Parathyroid adenoma (tissue), 2 donors: ENCODE measurements at regions not wholly inside any gene's neighbourhood (a gene's known extent, or its start where the extent isn't known, plus 50 kb on each side); places are given as distances from the start of the nearest gene placed in this dataset.

ENCODE experiments used
- H2AFZ ChIP-seq: fragments of 300-600 bp; sonication (generic); one replicate; pipeline ENCODE4 v1.7.0; 2017; ENCODE audit warnings: antibody characterized with exemption, mild to moderate bottlenecking
- H3K27ac ChIP-seq: fragments of 300-600 bp; sonication (generic); one replicate; pipeline ENCODE4 v1.7.0; 2017
- H3K27me3 ChIP-seq: fragments of 300-600 bp; sonication (generic); one replicate; pipeline ENCODE4 v1.7.0; 2017; ENCODE audit warnings: low read length; ENCODE audit not compliant: control insufficient read depth, insufficient read depth
- H3K36me3 ChIP-seq: fragments of 300-600 bp; sonication (generic); one replicate; pipeline ENCODE4 v1.7.0; 2017; ENCODE audit warnings: low read length; ENCODE audit not compliant: control insufficient read depth, insufficient read depth
- H3K4me1 ChIP-seq: fragments of 300-600 bp; sonication (generic); one replicate; pipeline ENCODE4 v1.7.0; 2017; ENCODE audit warnings: control low read depth
- H3K4me2 ChIP-seq: fragments of 300-600 bp; sonication (generic); one replicate; pipeline ENCODE4 v1.7.0; 2017; ENCODE audit warnings: low read length
- H3K4me3 ChIP-seq: fragments of 300-600 bp; sonication (generic); one replicate; pipeline ENCODE4 v1.7.0; 2017; ENCODE audit warnings: low read depth, low read length
- H3K79me2 ChIP-seq: fragments of 300-600 bp; sonication (generic); one replicate; pipeline ENCODE4 v1.7.0; 2017; ENCODE audit warnings: control low read depth
- H3K9ac ChIP-seq: fragments of 300-600 bp; sonication (generic); one replicate; pipeline ENCODE4 v1.7.0; 2017; ENCODE audit warnings: mild to moderate bottlenecking
- H3K9me3 ChIP-seq: fragments of 300-600 bp; sonication (generic); one replicate; pipeline ENCODE4 v1.7.0; 2017; ENCODE audit warnings: low read length; ENCODE audit not compliant: control insufficient read depth
- TF ChIP-seq, protein P1 (sequence below): fragments of 300-600 bp; sonication (generic); IDR thresholded peaks from one replicate; pipeline ENCODE4 v1.7.0; 2017; ENCODE audit warnings: antibody characterized with exemption, mild to moderate bottlenecking
- donor health status: primary hyperparathyroidism.

DNA sequence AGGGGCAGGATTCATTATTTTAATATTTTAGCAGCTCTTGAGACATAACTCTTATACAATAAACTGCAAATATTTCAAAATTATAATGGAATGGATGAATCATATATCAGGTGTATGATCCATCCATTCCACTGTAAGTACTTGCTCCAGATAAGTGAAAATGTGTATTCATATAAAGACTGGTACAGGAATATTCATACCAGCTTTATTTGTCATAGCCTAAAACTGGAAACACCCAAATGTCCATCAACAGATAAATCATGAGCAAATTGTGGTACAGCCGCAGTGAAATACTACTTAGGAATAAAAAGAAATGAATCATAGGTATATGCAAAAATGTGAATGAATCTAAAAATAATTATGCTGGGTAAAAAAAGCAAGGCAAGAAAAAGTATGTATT is 263.6 kb upstream of the SYT10 start:
- H3K4me1 ChIP-seq: no peaks in the 10 kb centered on the region
- no peak overlapping the region for H3K27ac ChIP-seq
- no peak overlapping the region for H3K4me2 ChIP-seq
- H2AFZ ChIP-seq: no peak overlapping the region
- H3K27me3 ChIP-seq: no peaks in the 10 kb centered on the region
- no peaks in the 10 kb centered on the region for H3K9me3 ChIP-seq
- H3K79me2 ChIP-seq: no peaks in the 10 kb centered on the region
- no peaks in the 10 kb centered on the region for H3K36me3 ChIP-seq
- H3K4me3 ChIP-seq: no peak overlapping the region
- TF ChIP-seq, protein P1, sequence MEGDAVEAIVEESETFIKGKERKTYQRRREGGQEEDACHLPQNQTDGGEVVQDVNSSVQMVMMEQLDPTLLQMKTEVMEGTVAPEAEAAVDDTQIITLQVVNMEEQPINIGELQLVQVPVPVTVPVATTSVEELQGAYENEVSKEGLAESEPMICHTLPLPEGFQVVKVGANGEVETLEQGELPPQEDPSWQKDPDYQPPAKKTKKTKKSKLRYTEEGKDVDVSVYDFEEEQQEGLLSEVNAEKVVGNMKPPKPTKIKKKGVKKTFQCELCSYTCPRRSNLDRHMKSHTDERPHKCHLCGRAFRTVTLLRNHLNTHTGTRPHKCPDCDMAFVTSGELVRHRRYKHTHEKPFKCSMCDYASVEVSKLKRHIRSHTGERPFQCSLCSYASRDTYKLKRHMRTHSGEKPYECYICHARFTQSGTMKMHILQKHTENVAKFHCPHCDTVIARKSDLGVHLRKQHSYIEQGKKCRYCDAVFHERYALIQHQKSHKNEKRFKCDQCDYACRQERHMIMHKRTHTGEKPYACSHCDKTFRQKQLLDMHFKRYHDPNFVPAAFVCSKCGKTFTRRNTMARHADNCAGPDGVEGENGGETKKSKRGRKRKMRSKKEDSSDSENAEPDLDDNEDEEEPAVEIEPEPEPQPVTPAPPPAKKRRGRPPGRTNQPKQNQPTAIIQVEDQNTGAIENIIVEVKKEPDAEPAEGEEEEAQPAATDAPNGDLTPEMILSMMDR: no peak
- H3K9ac ChIP-seq: no peak overlapping the region

- Histone ChIP-seq H3K4me3 (no peak overlapping the region), H3K4me1 (no peaks in the 10 kb centered on the region), H3K9me3 (no peaks in the 10 kb centered on the region), H3K4me2 (no peak overlapping the region), H3K27me3 (no peaks in the 10 kb centered on the region), H3K27ac (no peak overlapping the region), H2AFZ (no peak overlapping the region), H3K36me3 (no peaks in the 10 kb centered on the region), H3K9ac (no peak overlapping the region), H3K79me2 (no peaks in the 10 kb centered on the region)
- TF ChIP-seq, protein P1: no peak
These were observed 267.3 kb upstream of the SYT10 start for GRCh38 chr12:33706927-33707326.

GRCh38 chr12:33708935-33709334 is 269.3 kb upstream of the SYT10 start:
- Histone ChIP-seq H2AFZ (no peak overlapping the region), H3K4me3 (no peak overlapping the region), H3K27me3 (no peaks in the 10 kb centered on the region), H3K36me3 (no peaks in the 10 kb centered on the region), H3K79me2 (no peaks in the 10 kb centered on the region), H3K4me1 (no peaks in the 10 kb centered on the region), H3K27ac (no peak overlapping the region), H3K9me3 (no peaks in the 10 kb centered on the region), H3K9ac (no peak overlapping the region), H3K4me2 (no peak overlapping the region)
- TF ChIP-seq, protein P1: no peak

- TF ChIP-seq, protein P1: no peak
- H3K27ac ChIP-seq: no peak overlapping the region
These were observed 270.9 kb upstream of the SYT10 start for GRCh38 chr12:33710548-33710947.

GRCh38 chr12:33718631-33719030 is 279.0 kb upstream of the SYT10 start:
- no peaks in the 10 kb centered on the region for H3K9me3 ChIP-seq
- TF ChIP-seq, protein P1: no peak
- no peak overlapping the region for H3K9ac ChIP-seq
- no peaks in the 10 kb centered on the region for H3K36me3 ChIP-seq
- no peaks in the 10 kb centered on the region for H3K79me2 ChIP-seq
- no peak overlapping the region for H2AFZ ChIP-seq
- no peak overlapping the region for H3K4me2 ChIP-seq
- no peak overlapping the region for H3K4me3 ChIP-seq
- H3K27me3 ChIP-seq: no peaks in the 10 kb centered on the region
- H3K4me1 ChIP-seq: no peaks in the 10 kb centered on the region
- H3K27ac ChIP-seq: no peak overlapping the region

More at GRCh38 chr12:33710548-33710947, 270.9 kb upstream of the SYT10 start:
- Histone ChIP-seq H3K4me2 (no peak overlapping the region), H3K27me3 (no peaks in the 10 kb centered on the region), H3K36me3 (no peaks in the 10 kb centered on the region), H3K9me3 (no peaks in the 10 kb centered on the region), H3K79me2 (no peaks in the 10 kb centered on the region), H2AFZ (no peak overlapping the region), H3K9ac (no peak overlapping the region), H3K4me3 (no peak overlapping the region), H3K4me1 (no peaks in the 10 kb centered on the region)
